Uterus (tissue), 3 donors: ENCODE measurements at regions not wholly inside any gene's neighbourhood (a gene's known extent, or its start where the extent isn't known, plus 50 kb on each side); places are given as distances from the start of the nearest gene placed in this dataset.

ENCODE experiments used
- DNase-seq, 2 donors: peaks; one replicate each; pipeline ENCODE4 v3.0.0-alpha.2; 2019 to 2020
- H3K27ac ChIP-seq, 2 donors: fragments of 200-600 bp; sonication (generic); 1 replicate in 1 of 2; 2 replicates in 1 of 2; pipeline ENCODE4 v1.5.1; 2016 to 2018
- H3K27me3 ChIP-seq, 2 donors: fragments of 200-600 bp; sonication (generic); one replicate each; pipeline ENCODE4 v1.5.1; 2018 to 2019; ENCODE audit warnings: control low read depth in 1 of 2
- H3K36me3 ChIP-seq, 2 donors: fragments of 200-600 bp; sonication (generic); one replicate each; pipeline ENCODE4 v1.5.1; 2019; ENCODE audit warnings: control low read depth in 1 of 2
- H3K4me1 ChIP-seq, 2 donors: fragments of 200-600 bp; sonication (generic); one replicate each; pipeline ENCODE4 v1.5.1; 2018 to 2019; ENCODE audit warnings: control low read depth in 1 of 2
- H3K4me3 ChIP-seq, 2 donors: fragments of 200-600 bp; sonication (generic); 1 replicate in 1 of 2; 2 replicates in 1 of 2; pipeline ENCODE4 v1.5.1; 2018 to 2019; ENCODE audit warnings: mild to moderate bottlenecking in 1 of 2
- H3K9me3 ChIP-seq, 2 donors: fragments of 200-600 bp; sonication (generic); one replicate each; pipeline ENCODE4 v1.5.1; 2019; ENCODE audit warnings: control low read depth in 1 of 2
- CTCF ChIP-seq, 4 experiments: fragments of 200-600 bp in 2 of 4; fragments of 450-650 bp in 2 of 4; sonication (generic) in 2 of 4; IDR thresholded peaks; one replicate each; pipeline ENCODE4 v1.5.1; 2016 to 2019; ENCODE audit warnings: antibody characterized with exemption in 4 of 4, mild to moderate bottlenecking in 2 of 4, moderate library complexity in 1 of 4
- POLR2A ChIP-seq, 2 donors: fragments of 450-650 bp; IDR thresholded peaks; one replicate each; pipeline ENCODE4 v1.6.1; 2016; ENCODE audit warnings: antibody characterized with exemption in 2 of 2, mild to moderate bottlenecking in 1 of 2, moderate library complexity in 1 of 2
- intact Hi-C: fragments of 100-400 bp; cut with DNase I; formaldehyde crosslinking; loops from one replicate; pipeline ENCODE4 v1.15.1; 2023; ENCODE audit warnings: low total_unique reads
- donor health status: DM: yes; HTN: yes; CAD: no.

GRCh38 chr1:30589083-30589482 is 134.3 kb downstream of the MATN1 start:
- no peaks in the 10 kb centered on the region for H3K36me3 ChIP-seq

GRCh38 chr1:30588311-30589073 is 134.9 kb downstream of the MATN1 start:
- no peak for DNase-seq
- no peaks in the 10 kb centered on the region for H3K36me3 ChIP-seq
- no peaks in the 10 kb centered on the region for H3K27me3 ChIP-seq
- intact Hi-C loops = no loop called here
- no peak overlapping the region for H3K4me3 ChIP-seq
- H3K27ac ChIP-seq = no peak overlapping the region
- no peaks in the 10 kb centered on the region for H3K4me1 ChIP-seq
- TF ChIP-seq CTCF (IDR thresholded peaks at IDR 0.05) (no peak), POLR2A (IDR thresholded peaks at IDR 0.05) (no peak)
- H3K9me3 ChIP-seq = no peaks in the 10 kb centered on the region

More at GRCh38 chr1:30589083-30589482, 134.3 kb downstream of the MATN1 start:
- intact Hi-C loops = no loop called here
- no peaks in the 10 kb centered on the region for H3K9me3 ChIP-seq
- H3K4me3 ChIP-seq = no peak overlapping the region
- no peaks in the 10 kb centered on the region for H3K27me3 ChIP-seq
- no peak overlapping the region for H3K27ac ChIP-seq
- H3K4me1 ChIP-seq = no peaks in the 10 kb centered on the region
- DNase-seq = no peak
- TF ChIP-seq POLR2A (IDR thresholded peaks at IDR 0.05) (no peak), CTCF (IDR thresholded peaks at IDR 0.05) (no peak)

- Histone ChIP-seq H3K27ac (no peak overlapping the region), H3K9me3 (no peaks in the 10 kb centered on the region), H3K27me3 (no peaks in the 10 kb centered on the region), H3K4me1 (no peaks in the 10 kb centered on the region), H3K4me3 (no peak overlapping the region), H3K36me3 (no peaks in the 10 kb centered on the region)
- no peak for TF ChIP-seq CTCF (IDR thresholded peaks at IDR 0.05)
- no peak for TF ChIP-seq POLR2A (IDR thresholded peaks at IDR 0.05)
- DNase-seq = no peak
- intact Hi-C loops = no loop called here
Observed at GRCh38 chr1:30586671-30587070, 136.7 kb downstream of the MATN1 start.

GRCh38 chr1:30579580-30579979 is 143.8 kb downstream of the MATN1 start:
- intact Hi-C loops = no loop called here
- no peaks in the 10 kb centered on the region for H3K4me1 ChIP-seq
- no peaks in the 10 kb centered on the region for H3K9me3 ChIP-seq
- no peak for DNase-seq
- TF ChIP-seq POLR2A (IDR thresholded peaks at IDR 0.05) = no peak
- no peak for TF ChIP-seq CTCF (IDR thresholded peaks at IDR 0.05)
- no peaks in the 10 kb centered on the region for H3K36me3 ChIP-seq
- H3K27ac ChIP-seq = no peak overlapping the region
- H3K27me3 ChIP-seq = no peaks in the 10 kb centered on the region
- no peak overlapping the region for H3K4me3 ChIP-seq

- Histone ChIP-seq H3K4me3 (no peak overlapping the region), H3K27ac (no peak overlapping the region), H3K9me3 (no peaks in the 10 kb centered on the region), H3K4me1 (no peaks in the 10 kb centered on the region), H3K36me3 (no peaks in the 10 kb centered on the region), H3K27me3 (no peaks in the 10 kb centered on the region)
- no peak for DNase-seq
- TF ChIP-seq CTCF (IDR thresholded peaks at IDR 0.05) (no peak), POLR2A (IDR thresholded peaks at IDR 0.05) (no peak)
- intact Hi-C loops = no loop called here
Observed at GRCh38 chr1:30575066-30575465, 148.3 kb downstream of the MATN1 start.
